Cardiac muscle cell (in vitro differentiated cells and primary cell): ENCODE measurements at regions not wholly inside any gene's neighbourhood (a gene's known extent, or its start where the extent isn't known, plus 50 kb on each side); places are given as distances from the start of the nearest gene placed in this dataset.

ENCODE experiments used
- DNase-seq, 2 donors: peaks; one replicate each; pipeline versions ENCODE4 v3.0.0 to v3.0.0-alpha.2; 2010 to 2017; ENCODE audit warnings: low read depth in 1 of 2, low spot score in 1 of 2
- H3K27ac ChIP-seq: fragments of 200-600 bp; sonication (generic); 2 replicates; pipeline ENCODE4 v1.5.1; 2016
- H3K27me3 ChIP-seq: fragments of 200-600 bp; sonication (generic); 2 replicates; pipeline ENCODE4 v1.6.0; 2016; ENCODE audit warnings: control low read depth
- H3K36me3 ChIP-seq: fragments of 200-600 bp; sonication (generic); 2 replicates; pipeline ENCODE4 v1.5.1; 2016; ENCODE audit warnings: control low read depth
- H3K4me1 ChIP-seq: fragments of 200-600 bp; sonication (generic); 2 replicates; pipeline ENCODE4 v1.8.1; 2017; ENCODE audit warnings: low read depth, mild to moderate bottlenecking, mixed run types
- H3K4me3 ChIP-seq: fragments of 200-600 bp; sonication (generic); 2 replicates; pipeline ENCODE4 v1.5.1; 2016; ENCODE audit warnings: mild to moderate bottlenecking
- H3K9me3 ChIP-seq: fragments of 200-600 bp; sonication (generic); 2 replicates; pipeline ENCODE4 v1.5.1; 2017; ENCODE audit warnings: low read depth, mild to moderate bottlenecking, control low read depth
- CTCF ChIP-seq: IDR thresholded peaks from 2 replicates; pipeline ENCODE4 v1.5.1; 2012; ENCODE audit warnings: low read depth, mild to moderate bottlenecking, low read length

- H3K4me1 ChIP-seq: no peaks in the 10 kb centered on the region
- H3K27me3 ChIP-seq: no peaks in the 10 kb centered on the region
- DNase-seq: peak in 1 of 2 donors; percentile 9
- no peak for TF ChIP-seq CTCF
- H3K36me3 ChIP-seq: no peaks in the 10 kb centered on the region
- no peak overlapping the region for H3K4me3 ChIP-seq
- no peak overlapping the region for H3K27ac ChIP-seq
- H3K9me3 ChIP-seq: no peaks in the 10 kb centered on the region
Observed at GRCh38 chr11:109041876-109042275, 377.0 kb downstream of the DDX10 start.

GRCh38 chr11:109043315-109043714 is 378.4 kb downstream of the DDX10 start:
- Histone ChIP-seq H3K4me3 (no peak overlapping the region), H3K27me3 (no peaks in the 10 kb centered on the region), H3K36me3 (no peaks in the 10 kb centered on the region), H3K27ac (no peak overlapping the region), H3K9me3 (no peaks in the 10 kb centered on the region), H3K4me1 (no peaks in the 10 kb centered on the region)
- no peak for TF ChIP-seq CTCF
- DNase-seq: no peak

- no peak for TF ChIP-seq CTCF
- Histone ChIP-seq H3K27me3 (no peaks in the 10 kb centered on the region), H3K9me3 (no peaks in the 10 kb centered on the region), H3K27ac (no peak overlapping the region), H3K4me3 (no peak overlapping the region), H3K36me3 (no peaks in the 10 kb centered on the region), H3K4me1 (no peaks in the 10 kb centered on the region)
- DNase-seq: no peak
Observed at GRCh38 chr11:109046284-109046992, 375.6 kb upstream of the C11orf87 start.

GRCh38 chr11:109048098-109048497 is 373.9 kb upstream of the C11orf87 start:
- Histone ChIP-seq H3K4me1 (no peaks in the 10 kb centered on the region), H3K27ac (no peak overlapping the region), H3K9me3 (no peaks in the 10 kb centered on the region), H3K27me3 (no peaks in the 10 kb centered on the region), H3K36me3 (no peaks in the 10 kb centered on the region), H3K4me3 (no peak overlapping the region)
- TF ChIP-seq CTCF: no peak
- DNase-seq: peak in 1 of 2 donors; percentile 14

GRCh38 chr11:109051200-109051599 is 370.8 kb upstream of the C11orf87 start:
- H3K36me3 ChIP-seq: no peaks in the 10 kb centered on the region
- H3K9me3 ChIP-seq: no peaks in the 10 kb centered on the region
- H3K27me3 ChIP-seq: no peaks in the 10 kb centered on the region
- H3K4me3 ChIP-seq: no peak overlapping the region
- no peak for TF ChIP-seq CTCF
- no peak overlapping the region for H3K27ac ChIP-seq
- DNase-seq: no peak
- H3K4me1 ChIP-seq: no peaks in the 10 kb centered on the region

GRCh38 chr11:109059402-109059801 is 362.6 kb upstream of the C11orf87 start:
- Histone ChIP-seq H3K36me3 (no peaks in the 10 kb centered on the region), H3K27ac (no peak overlapping the region), H3K27me3 (no peaks in the 10 kb centered on the region), H3K4me1 (no peaks in the 10 kb centered on the region), H3K9me3 (no peaks in the 10 kb centered on the region), H3K4me3 (no peak overlapping the region)
- no peak for DNase-seq
- TF ChIP-seq CTCF: no peak
